Glutamatergic neuron (in vitro differentiated cells): ENCODE measurements at regions not wholly inside any gene's neighbourhood (a gene's known extent, or its start where the extent isn't known, plus 50 kb on each side); places are given as distances from the start of the nearest gene placed in this dataset.

Experiments
- DNase-seq: peaks from one replicate; pipeline ENCODE4 v3.0.0; 2022
- H3K27ac Mint-ChIP-seq: one replicate; pipeline ENCODE4 v1.8.0; 2020; ENCODE audit warnings: mild to moderate bottlenecking, mixed read lengths, inconsistent platforms; ENCODE audit not compliant: unreplicated experiment
- H3K27me3 Mint-ChIP-seq: one replicate; pipeline ENCODE4 v1.8.0; 2020; ENCODE audit warnings: mild to moderate bottlenecking, moderate library complexity, mixed read lengths, inconsistent platforms; ENCODE audit not compliant: unreplicated experiment
- H3K36me3 Mint-ChIP-seq: one replicate; pipeline ENCODE4 v1.8.0; 2020; ENCODE audit warnings: mild to moderate bottlenecking, mixed read lengths, inconsistent platforms; ENCODE audit not compliant: unreplicated experiment
- H3K4me1 Mint-ChIP-seq: one replicate; pipeline ENCODE4 v1.8.0; 2020; ENCODE audit warnings: mild to moderate bottlenecking, low read depth, mixed read lengths, inconsistent platforms; ENCODE audit not compliant: unreplicated experiment
- H3K4me3 Mint-ChIP-seq: one replicate; pipeline ENCODE4 v1.8.0; 2020; ENCODE audit warnings: mild to moderate bottlenecking, mixed read lengths, inconsistent platforms; ENCODE audit not compliant: unreplicated experiment
- H3K9me3 Mint-ChIP-seq: one replicate; pipeline ENCODE4 v1.8.0; 2020; ENCODE audit warnings: mild to moderate bottlenecking, moderate library complexity, mixed read lengths, inconsistent platforms; ENCODE audit not compliant: unreplicated experiment
- TF ChIP-seq, protein P1 (sequence below): fragments of 200-600 bp; sonication (generic); IDR thresholded peaks from one replicate; pipeline ENCODE4 v1.5.0; 2021; ENCODE audit not compliant: partially characterized antibody, unreplicated experiment

DNA sequence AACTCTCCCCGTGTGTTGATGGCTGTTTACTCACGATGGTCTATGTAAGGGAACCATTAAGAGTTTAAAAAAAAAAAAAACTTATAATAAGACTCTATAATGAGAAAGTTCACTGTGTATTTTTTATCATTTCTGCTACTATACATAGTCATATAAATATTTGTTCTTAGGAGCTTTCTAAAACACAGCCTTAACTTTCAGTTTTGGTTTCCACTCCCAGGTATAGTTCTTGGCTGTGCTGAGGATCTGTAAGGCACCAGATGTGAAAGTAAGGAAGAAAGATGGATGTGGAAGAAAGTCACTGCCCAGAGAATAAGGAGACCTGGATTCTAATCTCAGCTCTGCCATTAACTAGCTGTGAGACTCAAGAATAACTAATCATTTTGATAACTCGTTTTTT lies 101.9 kb upstream of the THBS1 start:
- no peak for DNase-seq
- H3K27me3 Mint-ChIP-seq: no peaks in the 10 kb centered on the region
- H3K4me1 Mint-ChIP-seq: no peaks in the 10 kb centered on the region
- H3K9me3 Mint-ChIP-seq: no peaks in the 10 kb centered on the region
- no peak overlapping the region for H3K4me3 Mint-ChIP-seq
- TF ChIP-seq, protein P1, sequence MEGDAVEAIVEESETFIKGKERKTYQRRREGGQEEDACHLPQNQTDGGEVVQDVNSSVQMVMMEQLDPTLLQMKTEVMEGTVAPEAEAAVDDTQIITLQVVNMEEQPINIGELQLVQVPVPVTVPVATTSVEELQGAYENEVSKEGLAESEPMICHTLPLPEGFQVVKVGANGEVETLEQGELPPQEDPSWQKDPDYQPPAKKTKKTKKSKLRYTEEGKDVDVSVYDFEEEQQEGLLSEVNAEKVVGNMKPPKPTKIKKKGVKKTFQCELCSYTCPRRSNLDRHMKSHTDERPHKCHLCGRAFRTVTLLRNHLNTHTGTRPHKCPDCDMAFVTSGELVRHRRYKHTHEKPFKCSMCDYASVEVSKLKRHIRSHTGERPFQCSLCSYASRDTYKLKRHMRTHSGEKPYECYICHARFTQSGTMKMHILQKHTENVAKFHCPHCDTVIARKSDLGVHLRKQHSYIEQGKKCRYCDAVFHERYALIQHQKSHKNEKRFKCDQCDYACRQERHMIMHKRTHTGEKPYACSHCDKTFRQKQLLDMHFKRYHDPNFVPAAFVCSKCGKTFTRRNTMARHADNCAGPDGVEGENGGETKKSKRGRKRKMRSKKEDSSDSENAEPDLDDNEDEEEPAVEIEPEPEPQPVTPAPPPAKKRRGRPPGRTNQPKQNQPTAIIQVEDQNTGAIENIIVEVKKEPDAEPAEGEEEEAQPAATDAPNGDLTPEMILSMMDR: no peak
- H3K36me3 Mint-ChIP-seq: no peaks in the 10 kb centered on the region
- no peak overlapping the region for H3K27ac Mint-ChIP-seq

DNA sequence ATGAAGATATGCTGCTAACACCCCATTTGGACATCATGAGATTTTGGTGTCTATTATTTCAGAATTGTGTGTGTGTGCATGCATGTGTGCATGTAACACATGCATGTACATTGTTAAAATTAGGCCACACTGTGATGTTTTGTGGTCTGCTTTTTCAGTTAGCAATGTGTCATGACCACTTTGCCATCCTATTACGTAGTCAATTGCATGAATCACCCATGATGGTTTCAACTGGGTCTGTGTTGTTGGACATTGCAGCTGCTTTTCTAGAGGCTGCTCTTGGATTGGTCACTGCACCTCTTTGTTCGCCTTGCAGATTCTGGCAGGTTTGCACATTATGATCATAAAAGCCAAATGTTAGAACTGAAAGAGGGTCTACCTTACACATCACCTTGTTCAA lies 101.0 kb upstream of the THBS1 start:
- Mint-ChIP-seq H3K9me3 (no peaks in the 10 kb centered on the region), H3K4me1 (no peaks in the 10 kb centered on the region), H3K27me3 (no peaks in the 10 kb centered on the region), H3K36me3 (no peaks in the 10 kb centered on the region), H3K4me3 (no peak overlapping the region), H3K27ac (no peak overlapping the region)
- no peak for DNase-seq
- TF ChIP-seq, protein P1: no peak

DNA sequence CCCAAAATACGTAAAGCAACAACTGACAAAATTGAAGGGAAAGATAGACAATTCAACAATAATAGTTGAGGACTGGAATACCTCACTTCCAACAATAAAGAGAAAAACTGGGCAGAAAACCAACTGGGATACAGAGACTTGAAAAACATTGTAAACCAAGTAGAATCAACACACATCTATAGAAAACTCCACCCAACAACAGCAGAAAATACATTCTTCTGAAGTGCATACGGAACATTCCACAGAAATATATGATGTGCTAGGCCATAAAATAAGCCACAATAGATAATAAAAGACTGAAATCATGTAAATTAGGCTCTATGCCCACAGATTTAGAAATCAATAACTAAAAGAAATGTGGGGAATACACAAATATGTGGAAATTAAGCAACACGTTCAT lies 98.4 kb upstream of the THBS1 start:
- Mint-ChIP-seq H3K36me3 (no peaks in the 10 kb centered on the region), H3K27ac (no peak overlapping the region), H3K9me3 (no peaks in the 10 kb centered on the region), H3K4me1 (no peaks in the 10 kb centered on the region), H3K4me3 (no peak overlapping the region), H3K27me3 (no peaks in the 10 kb centered on the region)
- DNase-seq: no peak
- TF ChIP-seq, protein P1: no peak

DNA sequence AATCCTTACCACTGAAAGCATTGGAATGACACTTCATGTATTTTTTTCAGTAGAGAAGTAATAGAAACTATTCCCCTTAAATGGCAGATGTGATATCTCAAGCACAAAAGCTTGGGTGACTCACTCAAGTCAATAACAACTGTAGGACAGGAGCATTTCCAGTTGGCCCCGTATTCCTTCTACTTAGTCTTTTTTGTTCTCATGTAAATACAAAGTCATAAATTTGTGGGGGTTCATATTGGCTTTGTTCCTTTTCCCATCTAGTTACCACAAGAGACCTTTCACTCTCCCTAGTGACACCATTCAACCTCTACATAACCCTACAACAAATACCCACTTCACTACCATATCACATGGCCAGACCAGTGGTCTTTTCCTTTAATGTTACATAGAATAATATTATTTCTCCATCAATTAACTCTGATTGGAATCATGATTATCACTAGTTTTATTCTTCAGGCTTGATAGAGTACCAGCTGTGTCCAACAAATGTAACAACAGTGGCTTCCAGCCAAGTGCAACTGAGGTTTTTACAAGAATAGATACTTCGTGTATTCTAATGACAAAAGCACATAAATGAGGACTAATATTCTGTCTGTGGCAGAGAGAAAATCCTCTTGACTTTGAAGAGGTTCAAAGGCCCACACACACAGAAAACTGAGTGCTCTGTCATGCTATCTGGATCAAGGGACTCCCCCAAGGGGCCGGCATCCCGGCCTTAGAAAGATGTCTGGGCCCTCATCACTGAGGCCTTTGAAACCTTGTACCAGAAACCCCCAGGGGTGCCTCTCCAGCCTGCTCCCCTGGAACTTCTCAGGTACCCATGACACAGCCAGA lies 94.0 kb upstream of the THBS1 start:
- TF ChIP-seq, protein P1: no peak
- DNase-seq: no peak
- Mint-ChIP-seq H3K9me3 (no peaks in the 10 kb centered on the region), H3K27me3 (no peaks in the 10 kb centered on the region), H3K4me3 (no peak overlapping the region), H3K4me1 (no peaks in the 10 kb centered on the region), H3K36me3 (no peaks in the 10 kb centered on the region), H3K27ac (no peak overlapping the region)

DNA sequence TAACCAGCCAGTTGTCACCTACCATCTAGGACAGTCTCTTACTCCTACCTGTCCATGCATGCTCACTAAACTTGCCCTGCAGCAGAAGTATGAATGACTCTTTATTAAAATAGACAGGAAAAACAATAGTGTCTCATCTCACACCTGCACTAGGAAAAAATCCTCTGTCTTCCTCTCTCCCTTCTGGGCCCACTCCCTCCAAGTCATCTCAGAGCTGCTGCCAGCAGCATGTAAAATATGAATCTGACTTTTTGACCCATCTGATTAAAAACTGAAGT lies 93.5 kb upstream of the THBS1 start:
- H3K4me3 Mint-ChIP-seq: no peak overlapping the region
- no peak overlapping the region for H3K27ac Mint-ChIP-seq
- H3K36me3 Mint-ChIP-seq: no peaks in the 10 kb centered on the region
- TF ChIP-seq, protein P1: no peak
- no peaks in the 10 kb centered on the region for H3K27me3 Mint-ChIP-seq
- no peaks in the 10 kb centered on the region for H3K4me1 Mint-ChIP-seq
- no peak for DNase-seq
- H3K9me3 Mint-ChIP-seq: no peaks in the 10 kb centered on the region
